LNCaP clone FGC (cell line): ENCODE measurements at regions not wholly inside any gene's neighbourhood (a gene's known extent, or its start where the extent isn't known, plus 50 kb on each side); places are given as distances from the start of the nearest gene placed in this dataset.

ENCODE experiments used
- DNase-seq: peaks from one replicate; pipeline ENCODE4 v3.0.0-alpha.2; 2011; ENCODE audit warnings: low read depth
- H3K4me3 ChIP-seq: 2 replicates; pipeline ENCODE4 v1.5.1; 2011; ENCODE audit warnings: mild to moderate bottlenecking, low read depth, low read length, control low read depth
- TF ChIP-seq, protein P1 (sequence below): IDR thresholded peaks from 2 replicates; pipeline ENCODE4 v1.5.1; 2012; ENCODE audit warnings: mild to moderate bottlenecking; ENCODE audit not compliant: control insufficient read depth, insufficient read depth; ENCODE audit errors: extremely low read depth

DNA sequence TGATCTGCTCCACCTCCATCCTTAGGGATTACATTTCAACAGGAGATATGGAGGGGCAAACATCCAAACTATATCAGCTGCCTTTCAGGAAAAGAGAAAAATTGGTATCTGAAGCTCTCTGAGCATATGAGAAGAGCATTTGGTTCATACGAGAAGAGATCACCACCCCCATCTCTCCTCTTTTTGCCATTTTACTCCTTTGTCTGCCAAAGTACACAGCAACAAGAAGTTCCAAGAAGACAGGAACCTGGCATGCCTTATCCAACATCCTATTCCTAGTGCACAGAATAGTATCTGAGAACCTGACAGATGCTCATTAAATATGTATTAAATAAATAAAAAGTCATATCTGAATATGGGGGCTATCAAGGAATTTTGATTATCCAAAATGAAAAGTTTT, 142.5 kb upstream of the PKN2 start:
- no peak for DNase-seq
- no peak overlapping the region for H3K4me3 ChIP-seq
- TF ChIP-seq, protein P1, sequence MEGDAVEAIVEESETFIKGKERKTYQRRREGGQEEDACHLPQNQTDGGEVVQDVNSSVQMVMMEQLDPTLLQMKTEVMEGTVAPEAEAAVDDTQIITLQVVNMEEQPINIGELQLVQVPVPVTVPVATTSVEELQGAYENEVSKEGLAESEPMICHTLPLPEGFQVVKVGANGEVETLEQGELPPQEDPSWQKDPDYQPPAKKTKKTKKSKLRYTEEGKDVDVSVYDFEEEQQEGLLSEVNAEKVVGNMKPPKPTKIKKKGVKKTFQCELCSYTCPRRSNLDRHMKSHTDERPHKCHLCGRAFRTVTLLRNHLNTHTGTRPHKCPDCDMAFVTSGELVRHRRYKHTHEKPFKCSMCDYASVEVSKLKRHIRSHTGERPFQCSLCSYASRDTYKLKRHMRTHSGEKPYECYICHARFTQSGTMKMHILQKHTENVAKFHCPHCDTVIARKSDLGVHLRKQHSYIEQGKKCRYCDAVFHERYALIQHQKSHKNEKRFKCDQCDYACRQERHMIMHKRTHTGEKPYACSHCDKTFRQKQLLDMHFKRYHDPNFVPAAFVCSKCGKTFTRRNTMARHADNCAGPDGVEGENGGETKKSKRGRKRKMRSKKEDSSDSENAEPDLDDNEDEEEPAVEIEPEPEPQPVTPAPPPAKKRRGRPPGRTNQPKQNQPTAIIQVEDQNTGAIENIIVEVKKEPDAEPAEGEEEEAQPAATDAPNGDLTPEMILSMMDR: no peak

- no peak for DNase-seq
- H3K4me3 ChIP-seq: no peak overlapping the region
- TF ChIP-seq, protein P1: no peak
Measured at GRCh38 chr1:88544195-88544594, 139.9 kb upstream of the PKN2 start.

DNA sequence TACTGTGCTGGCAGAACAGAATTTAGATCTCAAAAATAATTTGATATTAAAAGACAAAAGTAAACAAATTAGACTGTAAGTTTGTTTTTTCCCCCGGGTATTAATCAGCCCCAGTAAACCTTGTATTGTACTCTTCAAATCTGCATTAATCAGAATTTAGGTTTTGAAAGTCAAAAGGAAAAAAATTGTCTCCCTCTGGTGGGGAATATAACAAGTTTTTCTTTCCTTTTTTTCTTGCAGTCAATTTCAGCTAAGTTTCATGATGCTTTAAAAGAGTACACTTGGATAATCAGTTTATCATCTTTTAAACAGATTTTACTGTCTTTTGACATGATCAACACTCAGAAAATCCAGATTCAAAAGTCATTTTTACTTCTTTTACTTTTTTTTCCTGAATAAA, 134.5 kb upstream of the PKN2 start:
- no peak for DNase-seq
- TF ChIP-seq, protein P1: 0 out of 2 replicates have a peak, but pooled peaks have one; percentile 8
- H3K4me3 ChIP-seq: no peak overlapping the region

- no peak for DNase-seq
- no peak overlapping the region for H3K4me3 ChIP-seq
Measured at GRCh38 chr1:88552226-88552625, 131.8 kb upstream of the PKN2 start.

DNA sequence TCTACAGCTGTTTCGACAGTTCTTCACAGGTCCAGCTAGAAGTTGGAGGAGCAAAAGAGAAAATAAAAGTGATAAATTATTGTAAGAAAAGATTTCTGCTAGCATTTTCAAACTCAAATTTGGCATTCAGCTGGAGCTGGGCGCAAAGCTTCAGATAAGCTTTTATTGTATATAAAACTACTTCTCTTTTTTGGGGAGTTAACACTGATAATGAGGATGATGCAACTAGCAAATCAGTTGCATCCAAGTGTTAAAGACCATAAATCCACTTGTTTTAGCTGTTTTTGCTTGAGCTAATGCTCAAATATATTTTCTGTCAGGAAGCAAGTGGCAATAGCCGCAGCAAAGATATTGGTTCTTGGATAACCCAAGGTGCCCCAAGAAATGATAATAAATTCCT, 127.1 kb upstream of the PKN2 start:
- no peak overlapping the region for H3K4me3 ChIP-seq
- DNase-seq: no peak
- TF ChIP-seq, protein P1: no peak

More at GRCh38 chr1:88552226-88552625, 131.8 kb upstream of the PKN2 start:
- TF ChIP-seq, protein P1: 0 out of 2 replicates have a peak, but pooled peaks have one; percentile 18

DNA sequence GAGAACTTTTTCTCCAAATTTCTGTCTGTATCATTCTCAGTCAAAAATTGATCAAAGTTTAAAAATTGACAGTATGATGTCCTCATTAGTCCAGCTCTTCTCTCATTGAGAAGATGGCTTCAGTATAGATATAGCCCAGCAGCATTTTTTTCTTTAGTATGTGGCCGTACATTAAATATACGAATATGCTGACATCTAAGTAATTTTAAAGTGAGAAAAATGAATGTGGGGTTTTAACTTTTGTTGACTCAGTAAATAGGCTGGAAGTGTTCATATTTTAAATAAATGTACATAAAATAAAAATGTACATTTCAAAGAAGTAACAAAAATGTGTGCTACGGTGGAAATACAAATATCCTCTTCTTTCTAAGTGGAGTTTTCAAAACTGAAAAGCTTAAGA, 123.5 kb upstream of the PKN2 start:
- TF ChIP-seq, protein P1: no peak
- H3K4me3 ChIP-seq: no peak overlapping the region
- no peak for DNase-seq

- DNase-seq: no peak
- TF ChIP-seq, protein P1: no peak
- H3K4me3 ChIP-seq: no peak overlapping the region
Measured at GRCh38 chr1:88562991-88563390, 121.1 kb upstream of the PKN2 start.
